HepG2 (cell line): ENCODE measurements at regions not wholly inside any gene's neighbourhood (a gene's known extent, or its start where the extent isn't known, plus 50 kb on each side); places are given as distances from the start of the nearest gene placed in this dataset.

Experiments
- ATAC-seq: fragments of 200-7000 bp; cut with Tn5 transposase; 3 replicates; pipeline ENCODE4 v1.9.1; 2020; ENCODE audit warnings: mild to moderate bottlenecking, moderate library complexity
- BruUV-seq: library from RNA; stranded (reverse); fragments of 400-500 nt; replicated peaks from 2 replicates; lab custom pipeline; 2021; lab: Mats Ljungman, UMichigan
- CTCF ChIA-PET: fragments of 300-600 bp; formaldehyde crosslinking; extraction: SDS; loops from one replicate; lab custom pipeline; 2021; ENCODE audit warnings: low total read pairs, inconsistent platforms, low intra/inter-chr PET ratio; lab: Yijun Ruan, JAX
- POLR2A ChIA-PET: fragments of 350-600 bp; sonication (Branson Sonifier 250); formaldehyde crosslinking; loops from one replicate; lab custom pipeline; 2020; ENCODE audit warnings: antibody characterized with exemption, inconsistent platforms; lab: Yijun Ruan, JAX
- DNase-seq: peaks from one replicate; pipeline ENCODE4 v3.0.0-alpha.2; 2015; ENCODE audit warnings: low spot score
- FAIRE-seq: peaks from 3 replicates; lab custom pipeline; 2011; peaks lifted over from hg19 to GRCh38; lab: Jason Lieb, UNC
- H2AFZ ChIP-seq: one replicate; pipeline ENCODE4 v1.6.1; 2011; ENCODE audit warnings: low read length, inconsistent platforms
- H3K27ac ChIP-seq: fragments of 300-600 bp; 3 replicates; pipeline ENCODE4 v1.8.0; 2011; ENCODE audit warnings: mixed run types, mild to moderate bottlenecking, mixed read lengths, low read length, inconsistent platforms; ENCODE audit not compliant: insufficient read depth; ENCODE audit errors: extremely low read length
- H3K27me3 ChIP-seq, 2 experiments: fragments of 200-600 bp in 1 of 2; 2 replicates in 1 of 2; 3 replicates in 1 of 2; pipeline versions ENCODE4 v1.6.0 to v1.8.0; 2011; ENCODE audit warnings: low read length in 2 of 2, mild to moderate bottlenecking in 2 of 2, moderate library complexity in 2 of 2, inconsistent platforms in 1 of 2; ENCODE audit not compliant: insufficient read depth in 2 of 2, control insufficient read depth in 1 of 2
- H3K36me3 ChIP-seq, 2 experiments: fragments of 200-600 bp in 1 of 2; replicated peaks in 1 of 2; 2 replicates in 1 of 2; 3 replicates in 1 of 2; pipeline versions ENCODE4 v1.5.1 to v1.8.0; 2011; ENCODE audit warnings: low read length in 2 of 2, inconsistent platforms in 1 of 2; ENCODE audit not compliant: insufficient read depth in 2 of 2, control insufficient read depth in 1 of 2
- H3K4me1 ChIP-seq: 2 replicates; pipeline ENCODE4 v1.5.1; 2012; ENCODE audit warnings: low read length, inconsistent platforms; ENCODE audit not compliant: insufficient read depth
- H3K4me2 ChIP-seq: 2 replicates; pipeline ENCODE4 v1.6.0; 2011; ENCODE audit warnings: low read depth, low read length, inconsistent platforms
- H3K4me3 ChIP-seq, 3 experiments: fragments of 200-600 bp in 1 of 3; sonication (generic), shearing (Covaris generic) in 1 of 3; replicated peaks in 1 of 3; 2 replicates each; pipeline ENCODE4 v1.5.1; 2011 to 2016; ENCODE audit warnings: low read length in 3 of 3, inconsistent platforms in 2 of 3, low read depth in 2 of 3, mild to moderate bottlenecking in 2 of 3, control low read depth in 1 of 3, mixed read lengths in 1 of 3; ENCODE audit not compliant: insufficient read depth in 1 of 3
- H3K79me2 ChIP-seq: one replicate; pipeline ENCODE4 v1.6.1; 2011; ENCODE audit warnings: low read length, inconsistent platforms; ENCODE audit not compliant: insufficient read depth
- H3K9ac ChIP-seq: 2 replicates; pipeline ENCODE4 v1.6.0; 2011; ENCODE audit warnings: mild to moderate bottlenecking, low read depth, low read length, inconsistent platforms; ENCODE audit not compliant: insufficient read depth
- H3K9me3 ChIP-seq: 2 replicates; pipeline ENCODE4 v1.5.1; 2012; ENCODE audit warnings: mild to moderate bottlenecking, low read length
- H4K20me1 ChIP-seq: 2 replicates; pipeline ENCODE4 v1.6.0; 2011; ENCODE audit warnings: inconsistent platforms, mild to moderate bottlenecking, low read length, moderate library complexity; ENCODE audit not compliant: insufficient read depth
- GATA4 ChIP-seq: sonication (generic); IDR thresholded peaks from 2 replicates; pipeline ENCODE4 v1.6.1; 2016; ENCODE audit warnings: antibody characterized with exemption, low read depth, borderline replicate concordance
- KAT2B ChIP-seq: fragments of 150-350 bp; IDR thresholded peaks from 2 replicates; pipeline ENCODE4 v1.6.1; 2014; ENCODE audit warnings: low read depth, low read length, borderline replicate concordance
- SRSF4 ChIP-seq: fragments of 200-400 bp; formaldehyde crosslinking; IDR thresholded peaks from one replicate; pipeline ENCODE4 v1.6.1; 2018; ENCODE audit warnings: mild to moderate bottlenecking, low read depth, low read length, moderate library complexity; ENCODE audit not compliant: poor library complexity, severe bottlenecking
- WGBS: methylation state at CpG from one replicate; pipeline ENCODE4 v1.1.6; 2017; ENCODE audit warnings: low lambda C conversion rate; 5-methylcytosine and 5-hydroxymethylcytosine counted together
- in situ Hi-C: cut with HindIII; loops from 2 replicates; pipeline ENCODE4 v1.10.0; 2017; ENCODE audit warnings: low pct_unique_long_range_greater_than_20kb; ENCODE audit not compliant: extremely low pct_ligation_motif_present
- intact Hi-C: fragments of 100-400 bp; cut with micrococcal nuclease; formaldehyde crosslinking; loops from one replicate; pipeline ENCODE4 v1.10.0; 2022; ENCODE audit not compliant: unreplicated experiment
- TF ChIP-seq, protein P1 (sequence below): sonication (generic); formaldehyde crosslinking; IDR thresholded peaks from 2 replicates; pipeline ENCODE4 v1.8.0; 2022; ENCODE audit warnings: mild to moderate bottlenecking, missing genetic modification reagents
- TF ChIP-seq, protein P2 (sequence below): IDR thresholded peaks from 2 replicates; pipeline ENCODE4 v1.6.1; 2016; ENCODE audit warnings: control low read depth
- TF ChIP-seq, protein P3 (sequence below): sonication (generic); formaldehyde crosslinking; IDR thresholded peaks from 2 replicates; pipeline ENCODE4 v1.5.1; 2020; ENCODE audit warnings: missing genetic modification reagents, mild to moderate bottlenecking, borderline replicate concordance

DNA sequence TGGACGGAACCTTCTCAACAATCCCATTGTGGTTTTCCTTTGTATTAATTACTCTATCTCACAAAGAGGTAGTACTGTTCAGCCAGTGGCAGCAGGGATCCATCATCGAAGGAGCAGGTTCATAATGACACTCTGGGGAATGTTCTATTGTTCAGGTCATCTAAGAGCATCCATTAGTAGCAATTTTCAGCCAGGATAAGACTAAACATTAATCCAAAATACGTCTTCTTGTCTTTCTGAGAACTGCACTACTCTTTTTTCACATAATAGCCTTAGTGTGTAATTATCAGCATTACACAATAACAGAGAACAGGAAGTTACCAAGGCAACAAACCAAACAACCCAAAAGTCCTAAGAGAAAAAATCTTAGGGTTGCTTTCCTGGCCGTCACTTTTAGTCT lies 259.5 kb upstream of the VWC2 start (continued):
- TF ChIP-seq KAT2B (no peak), SRSF4 (no peak)
- TF ChIP-seq, protein P1, sequence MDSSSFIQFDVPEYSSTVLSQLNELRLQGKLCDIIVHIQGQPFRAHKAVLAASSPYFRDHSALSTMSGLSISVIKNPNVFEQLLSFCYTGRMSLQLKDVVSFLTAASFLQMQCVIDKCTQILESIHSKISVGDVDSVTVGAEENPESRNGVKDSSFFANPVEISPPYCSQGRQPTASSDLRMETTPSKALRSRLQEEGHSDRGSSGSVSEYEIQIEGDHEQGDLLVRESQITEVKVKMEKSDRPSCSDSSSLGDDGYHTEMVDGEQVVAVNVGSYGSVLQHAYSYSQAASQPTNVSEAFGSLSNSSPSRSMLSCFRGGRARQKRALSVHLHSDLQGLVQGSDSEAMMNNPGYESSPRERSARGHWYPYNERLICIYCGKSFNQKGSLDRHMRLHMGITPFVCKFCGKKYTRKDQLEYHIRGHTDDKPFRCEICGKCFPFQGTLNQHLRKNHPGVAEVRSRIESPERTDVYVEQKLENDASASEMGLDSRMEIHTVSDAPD (CRISPR knock-in tag), result no peak

DNA sequence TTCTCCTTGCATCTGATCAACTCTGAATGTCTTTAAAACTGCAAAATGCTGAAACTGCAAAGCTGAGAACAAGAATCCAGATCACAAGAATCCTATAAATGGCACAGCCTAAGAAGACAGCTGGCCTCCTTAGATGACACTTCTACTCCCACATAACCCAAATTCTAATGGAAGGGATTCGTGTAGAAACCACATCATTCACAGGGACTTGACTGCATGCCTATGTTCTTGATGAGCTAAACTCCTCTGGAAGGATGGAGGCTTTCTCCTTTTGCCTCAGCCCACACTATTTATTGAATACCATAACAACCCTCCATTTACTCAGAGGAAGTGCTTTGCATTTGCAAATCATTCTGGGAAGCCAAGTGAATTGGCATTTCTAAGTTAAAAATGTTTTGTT lies 252.5 kb upstream of the VWC2 start:
- 0 out of 2 replicates have a peak, but pooled peaks cover 5% of the 10 kb centered on the region for H3K9me3 ChIP-seq
- in situ Hi-C loops, result no loop called here
- intact Hi-C loops, result no loop called here
- H3K79me2 ChIP-seq, result no peaks in the 10 kb centered on the region
- TF ChIP-seq, protein P2, sequence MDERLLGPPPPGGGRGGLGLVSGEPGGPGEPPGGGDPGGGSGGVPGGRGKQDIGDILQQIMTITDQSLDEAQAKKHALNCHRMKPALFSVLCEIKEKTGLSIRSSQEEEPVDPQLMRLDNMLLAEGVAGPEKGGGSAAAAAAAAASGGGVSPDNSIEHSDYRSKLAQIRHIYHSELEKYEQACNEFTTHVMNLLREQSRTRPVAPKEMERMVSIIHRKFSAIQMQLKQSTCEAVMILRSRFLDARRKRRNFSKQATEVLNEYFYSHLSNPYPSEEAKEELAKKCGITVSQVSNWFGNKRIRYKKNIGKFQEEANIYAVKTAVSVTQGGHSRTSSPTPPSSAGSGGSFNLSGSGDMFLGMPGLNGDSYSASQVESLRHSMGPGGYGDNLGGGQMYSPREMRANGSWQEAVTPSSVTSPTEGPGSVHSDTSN (CRISPR knock-in tag), result no peak
- TF ChIP-seq, protein P3, sequence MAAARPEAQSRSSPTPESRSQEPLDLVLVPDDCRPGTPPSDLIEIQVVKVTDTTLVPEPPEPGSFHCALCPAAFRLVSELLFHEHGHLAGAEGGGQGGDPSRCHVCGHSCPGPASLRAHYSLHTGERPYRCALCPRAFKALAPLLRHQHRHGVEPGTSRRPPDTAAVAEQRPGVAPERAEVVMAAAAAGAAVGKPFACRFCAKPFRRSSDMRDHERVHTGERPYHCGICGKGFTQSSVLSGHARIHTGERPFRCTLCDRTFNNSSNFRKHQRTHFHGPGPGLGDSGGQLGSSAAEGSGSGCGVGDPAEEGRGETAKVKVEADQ (CRISPR knock-in tag), result no peak
- no peak for TF ChIP-seq GATA4
- H3K4me2 ChIP-seq, result no peak overlapping the region
- POLR2A ChIA-PET, result no interaction called here
- H3K9ac ChIP-seq, result no peak overlapping the region
- H4K20me1 ChIP-seq, result no peaks in the 10 kb centered on the region
- no peak overlapping the region for H2AFZ ChIP-seq
- ATAC-seq, result no peak
- no peaks in the 10 kb centered on the region for H3K27me3 ChIP-seq
- H3K27ac ChIP-seq, result no peak overlapping the region
- no peaks in the 10 kb centered on the region for H3K4me1 ChIP-seq
- no peak overlapping the region for H3K4me3 ChIP-seq
- CTCF ChIA-PET, result no interaction called here
- BruUV-seq, result no TSS peak
- WGBS, result 17% methylated on average over 1 of the region's 1 CpG
- FAIRE-seq, result no peak
- DNase-seq, result no peak
- H3K36me3 ChIP-seq, result no peaks in the 10 kb centered on the region
